GM12878 (cell line): ENCODE measurements at regions not wholly inside any gene's neighbourhood (a gene's known extent, or its start where the extent isn't known, plus 50 kb on each side); places are given as distances from the start of the nearest gene placed in this dataset.

Experiments
- ATAC-seq: fragments of 200-7000 bp; cut with Tn5 transposase; 3 replicates; pipeline ENCODE4 v1.9.1; 2020; ENCODE audit warnings: mild to moderate bottlenecking, moderate library complexity
- BruUV-seq: library from RNA; stranded (reverse); fragments of 400-500 nt; replicated peaks from 2 replicates; lab custom pipeline; 2021; lab: Mats Ljungman, UMichigan
- CTCF ChIA-PET: fragments of 300-600 bp; sonication (Branson Sonifier 250); formaldehyde crosslinking; extraction: SDS; loops from one replicate; lab custom pipeline; 2021; ENCODE audit warnings: inconsistent platforms; lab: Yijun Ruan, JAX
- POLR2A ChIA-PET: fragments of 350-600 bp; formaldehyde crosslinking; extraction: SDS; loops from one replicate; lab custom pipeline; 2021; ENCODE audit warnings: inconsistent platforms; lab: Charles Lee
- RAD21 ChIA-PET: fragments of 300-600 bp; sonication (Branson Sonifier 250); formaldehyde crosslinking; loops from one replicate; lab custom pipeline; 2023; ENCODE audit warnings: antibody characterized with exemption; ENCODE audit not compliant: unreplicated experiment; lab: Charles Lee
- SMC1A ChIA-PET: fragments of 300-600 bp; sonication (Branson Sonifier 250); formaldehyde crosslinking; loops from one replicate; lab custom pipeline; 2023; ENCODE audit not compliant: unreplicated experiment, uncharacterized antibody; lab: Charles Lee
- DNase-seq: peaks from one replicate; pipeline ENCODE4 v3.0.0-alpha.2; 2011; ENCODE audit warnings: low read depth, low spot score
- FAIRE-seq: peaks from 3 replicates; lab custom pipeline; 2011; peaks lifted over from hg19 to GRCh38; lab: Jason Lieb, UNC
- H2AFZ ChIP-seq: 2 replicates; pipeline ENCODE4 v1.6.0; 2011; ENCODE audit warnings: low read depth, low read length, control low read depth; ENCODE audit not compliant: control insufficient read depth
- H3K27ac ChIP-seq: 2 replicates; pipeline ENCODE4 v1.5.1; 2011; ENCODE audit warnings: control low read depth; ENCODE audit not compliant: control insufficient read depth, insufficient read depth
- H3K27me3 ChIP-seq, 2 experiments: replicated peaks in 1 of 2; 2 replicates each; pipeline versions ENCODE4 v1.6.0 to v1.6.1; 2011; ENCODE audit warnings: low read length in 1 of 2; ENCODE audit not compliant: control insufficient read depth in 2 of 2, insufficient read depth in 2 of 2
- H3K36me3 ChIP-seq, 2 experiments: 2 replicates each; pipeline ENCODE4 v1.5.1; 2011; ENCODE audit warnings: low read length in 1 of 2; ENCODE audit not compliant: control insufficient read depth in 2 of 2, insufficient read depth in 2 of 2
- H3K4me1 ChIP-seq: 2 replicates; pipeline ENCODE4 v1.6.1; 2011; ENCODE audit warnings: mild to moderate bottlenecking, low read length, moderate library complexity, mixed read lengths; ENCODE audit not compliant: control insufficient read depth, insufficient read depth
- H3K4me2 ChIP-seq: 2 replicates; pipeline ENCODE4 v1.6.0; 2011; ENCODE audit warnings: control low read depth; ENCODE audit not compliant: control insufficient read depth, insufficient read depth
- H3K4me3 ChIP-seq: fragments of 200-600 bp; sonication (generic); 2 replicates; pipeline ENCODE4 v1.5.1; 2016
- H3K79me2 ChIP-seq: 2 replicates; pipeline ENCODE4 v1.6.0; 2011; ENCODE audit warnings: low read length; ENCODE audit not compliant: control insufficient read depth, insufficient read depth
- H3K9ac ChIP-seq: 2 replicates; pipeline ENCODE4 v1.8.0; 2011; ENCODE audit warnings: low read length, control low read depth, mixed read lengths; ENCODE audit not compliant: control insufficient read depth, insufficient read depth
- H3K9me3 ChIP-seq: replicated peaks from 3 replicates; pipeline ENCODE4 v1.5.1; 2011; ENCODE audit warnings: mild to moderate bottlenecking, low read length; ENCODE audit not compliant: control insufficient read depth, insufficient read depth
- H4K20me1 ChIP-seq: 2 replicates; pipeline ENCODE4 v1.6.0; 2011; ENCODE audit not compliant: control insufficient read depth, insufficient read depth
- CEBPB ChIP-seq, 2 experiments: fragments of 150-350 bp in 1 of 2; IDR thresholded peaks; 2 replicates each; pipeline ENCODE4 v1.6.1; 2012 to 2014; ENCODE audit warnings: low read depth in 2 of 2, low read length in 2 of 2, borderline replicate concordance in 1 of 2, inconsistent platforms in 1 of 2
- CHD2 ChIP-seq: IDR thresholded peaks from 2 replicates; pipeline ENCODE4 v1.6.1; 2011; ENCODE audit warnings: low read depth, low read length, improper control_type of control experiment, borderline replicate concordance
- CREB1 ChIP-seq: IDR thresholded peaks from 2 replicates; pipeline ENCODE4 v1.6.1; 2012; ENCODE audit warnings: low read depth, mild to moderate bottlenecking, inconsistent platforms
- CREM ChIP-seq: IDR thresholded peaks from 2 replicates; pipeline ENCODE4 v1.6.1; 2014; ENCODE audit warnings: antibody characterized with exemption, low read depth
- NRF1 ChIP-seq: conservative IDR thresholded peaks from 2 replicates; pipeline ENCODE4 v1.6.1; 2011; ENCODE audit warnings: mild to moderate bottlenecking, low read depth, low read length, improper control_type of control experiment
- POLR2AphosphoS2 ChIP-seq: IDR thresholded peaks from 2 replicates; pipeline ENCODE4 v1.6.1; 2011; ENCODE audit warnings: low read depth, mild to moderate bottlenecking, low read length, improper control_type of control experiment, moderate library complexity
- SMARCA5 ChIP-seq: fragments of 450-650 bp; IDR thresholded peaks from 2 replicates; pipeline ENCODE4 v1.6.1; 2017; ENCODE audit warnings: mild to moderate bottlenecking
- USF1 ChIP-seq: IDR thresholded peaks from 2 replicates; pipeline ENCODE4 v1.6.1; 2011; ENCODE audit warnings: borderline replicate concordance, low read depth, mild to moderate bottlenecking, moderate library complexity, mixed read lengths, low read length; ENCODE audit not compliant: insufficient read depth; ENCODE audit errors: extremely low read length
- YBX1 ChIP-seq: fragments of 450-650 bp; IDR thresholded peaks from 2 replicates; pipeline ENCODE4 v1.6.1; 2016; ENCODE audit warnings: antibody characterized with exemption
- ZBTB4 ChIP-seq: fragments of 450-650 bp; formaldehyde crosslinking; IDR thresholded peaks from 2 replicates; pipeline ENCODE4 v1.4.0; 2022; ENCODE audit warnings: mild to moderate bottlenecking, moderate library complexity
- ZNF207 ChIP-seq: fragments of 450-650 bp; IDR thresholded peaks from 2 replicates; pipeline ENCODE4 v1.6.1; 2014; ENCODE audit warnings: antibody characterized with exemption, mild to moderate bottlenecking, borderline replicate concordance
- ZNF592 ChIP-seq: fragments of 450-650 bp; IDR thresholded peaks from 2 replicates; pipeline ENCODE4 v1.6.1; 2017; ENCODE audit warnings: mild to moderate bottlenecking, moderate library complexity
- ZNF622 ChIP-seq: fragments of 450-650 bp; IDR thresholded peaks from 2 replicates; pipeline ENCODE4 v1.6.1; 2017; ENCODE audit warnings: mild to moderate bottlenecking, inconsistent platforms
- WGBS: methylation state at CpG from one replicate; pipeline ENCODE4 v1.1.6; 2016; ENCODE audit warnings: low lambda C conversion rate; ENCODE audit not compliant: insufficient replicate concordance, insufficient coverage; ENCODE audit errors: missing lambda C conversion rate; 5-methylcytosine and 5-hydroxymethylcytosine counted together
- in situ Hi-C: fragments of 300-500 bp; cut with MboI; formaldehyde crosslinking; loops from 9 replicates; pipeline ENCODE4 v1.14.3; 2018; ENCODE audit warnings: mixed read lengths
- intact Hi-C: fragments of 100-400 bp; cut with micrococcal nuclease; formaldehyde crosslinking; loops from one replicate; pipeline ENCODE4 v1.14.2; 2022; ENCODE audit not compliant: unreplicated experiment

- TF ChIP-seq YBX1 = no peak
Observed at GRCh38 chr2:145020694-145021093, 500.8 kb upstream of the ZEB2 start (continued).

GRCh38 chr2:145020139-145020538, 500.2 kb upstream of the ZEB2 start:
- ChIA-PET POLR2A (no interaction called here), RAD21 (no interaction called here), SMC1A (no interaction called here), CTCF (no interaction called here)
- H3K9me3 ChIP-seq = no peaks in the 10 kb centered on the region
- no peaks in the 10 kb centered on the region; a peak in 1 of 4 replicates for H3K27me3 ChIP-seq
- WGBS = 34% methylated on average over 2 of the region's 2 CpGs
- H2AFZ ChIP-seq = no peak overlapping the region
- in situ Hi-C loops = no loop called here
- H3K4me1 ChIP-seq = no peaks in the 10 kb centered on the region
- H3K79me2 ChIP-seq = no peaks in the 10 kb centered on the region
- DNase-seq (no peak), FAIRE-seq (no peak), ATAC-seq (no peak)
- intact Hi-C loops = no loop called here
- no peak overlapping the region for H3K4me2 ChIP-seq
- H4K20me1 ChIP-seq = no peaks in the 10 kb centered on the region
- no peak overlapping the region for H3K4me3 ChIP-seq
- no peak overlapping the region for H3K9ac ChIP-seq
- H3K36me3 ChIP-seq = no peaks in the 10 kb centered on the region
- BruUV-seq = no TSS peak
- no peak overlapping the region for H3K27ac ChIP-seq
- TF ChIP-seq ZNF592 (no peak), POLR2AphosphoS2 (no peak), CREB1 (no peak), ZBTB4 (CRISPR knock-in tag) (no peak), ZNF207 (no peak), CREM (no peak), SMARCA5 (no peak), NRF1 (no peak), ZNF622 (no peak), CEBPB (IDR thresholded peaks at IDR 0.05; ENCODE audit: borderline replicate concordance in 1 of 2, low read depth in 2 of 2, low read length in 2 of 2) (no peak), USF1 (no peak), YBX1 (no peak), CHD2 (no peak)
